OCI-LY7 (cell line): ENCODE measurements at regions not wholly inside any gene's neighbourhood (a gene's known extent, or its start where the extent isn't known, plus 50 kb on each side); places are given as distances from the start of the nearest gene placed in this dataset.

Experiments
- BruUV-seq: library from RNA; stranded (reverse); fragments of 400-500 nt; replicated peaks from 2 replicates; lab custom pipeline; 2021; lab: Mats Ljungman, UMichigan
- CTCF ChIA-PET: fragments of 300-600 bp; sonication (Branson Sonifier 250); formaldehyde crosslinking; loops from one replicate; lab custom pipeline; 2022; ENCODE audit warnings: antibody characterized with exemption; ENCODE audit not compliant: unreplicated experiment; lab: Charles Lee
- POLR2A ChIA-PET: fragments of 300-600 bp; sonication (Branson Sonifier 250); formaldehyde crosslinking; loops from one replicate; lab custom pipeline; 2022; ENCODE audit warnings: antibody characterized with exemption; lab: Charles Lee
- DNase-seq: peaks from one replicate; pipeline ENCODE4 v3.0.0-alpha.2; 2015; ENCODE audit warnings: low spot score
- H2AFZ ChIP-seq: fragments of 200-600 bp; sonication (generic), shearing (Covaris generic); 2 replicates; pipeline ENCODE4 v1.6.1; 2014; ENCODE audit warnings: mild to moderate bottlenecking, antibody characterized with exemption, low read length, moderate library complexity
- H3K27ac ChIP-seq: fragments of 200-600 bp; sonication (generic); 2 replicates; pipeline ENCODE4 v1.5.1; 2014; ENCODE audit warnings: mixed run types, low read depth, mild to moderate bottlenecking, moderate library complexity, low read length, inconsistent platforms; ENCODE audit not compliant: poor library complexity, severe bottlenecking
- H3K36me3 ChIP-seq: fragments of 200-600 bp; sonication (generic); 2 replicates; pipeline ENCODE4 v1.6.1; 2014; ENCODE audit warnings: mild to moderate bottlenecking, antibody characterized with exemption, low read length, moderate library complexity, mixed read lengths; ENCODE audit not compliant: insufficient read depth
- H3K4me1 ChIP-seq: fragments of 200-600 bp; sonication (generic); 2 replicates; pipeline ENCODE4 v1.5.1; 2014; ENCODE audit warnings: mild to moderate bottlenecking, low read length; ENCODE audit not compliant: insufficient read depth, poor library complexity, severe bottlenecking
- H3K4me2 ChIP-seq: fragments of 200-600 bp; sonication (generic); 2 replicates; pipeline ENCODE4 v1.6.1; 2014; ENCODE audit warnings: mild to moderate bottlenecking, low read length
- H3K4me3 ChIP-seq: fragments of 200-600 bp; sonication (generic); 2 replicates; pipeline ENCODE4 v1.5.1; 2014; ENCODE audit warnings: mild to moderate bottlenecking, low read depth, low read length; ENCODE audit not compliant: poor library complexity, severe bottlenecking
- H3K79me2 ChIP-seq: fragments of 200-600 bp; sonication (generic); 2 replicates; pipeline ENCODE4 v1.6.1; 2016; ENCODE audit warnings: low read depth, mild to moderate bottlenecking, low read length, moderate library complexity, mixed read lengths; ENCODE audit not compliant: insufficient read depth
- H3K9me2 ChIP-seq: fragments of 200-600 bp; sonication (generic); 2 replicates; pipeline ENCODE4 v1.6.1; 2016; ENCODE audit warnings: mild to moderate bottlenecking, low read length, mixed read lengths; ENCODE audit not compliant: insufficient read depth
- H3K9me3 ChIP-seq: fragments of 200-600 bp; sonication (generic); 2 replicates; pipeline ENCODE4 v1.6.1; 2014; ENCODE audit warnings: mild to moderate bottlenecking, mixed run types, low read length, mixed read lengths
- H4K20me1 ChIP-seq: fragments of 200-600 bp; sonication (generic); 2 replicates; pipeline ENCODE4 v1.6.1; 2014; ENCODE audit warnings: mild to moderate bottlenecking, antibody characterized with exemption, low read length, moderate library complexity, mixed read lengths; ENCODE audit not compliant: insufficient read depth
- CTCF ChIP-seq: fragments of 200-600 bp; sonication (generic); conservative IDR thresholded peaks from 2 replicates; pipeline ENCODE4 v1.5.1; 2014; ENCODE audit warnings: mild to moderate bottlenecking, antibody characterized with exemption, low read length, moderate library complexity, mixed read lengths
- EZH2phosphoT487 ChIP-seq: fragments of 200-600 bp; sonication (generic); IDR thresholded peaks from 2 replicates; pipeline ENCODE4 v1.6.1; 2018; ENCODE audit warnings: low read depth, borderline replicate concordance, mild to moderate bottlenecking, mixed run types, antibody characterized with exemption, low read length, moderate library complexity, mixed read lengths
- intact Hi-C: fragments of 100-400 bp; cut with micrococcal nuclease; formaldehyde crosslinking; loops from one replicate; pipeline ENCODE4 v1.10.0; 2022; ENCODE audit not compliant: unreplicated experiment

DNA sequence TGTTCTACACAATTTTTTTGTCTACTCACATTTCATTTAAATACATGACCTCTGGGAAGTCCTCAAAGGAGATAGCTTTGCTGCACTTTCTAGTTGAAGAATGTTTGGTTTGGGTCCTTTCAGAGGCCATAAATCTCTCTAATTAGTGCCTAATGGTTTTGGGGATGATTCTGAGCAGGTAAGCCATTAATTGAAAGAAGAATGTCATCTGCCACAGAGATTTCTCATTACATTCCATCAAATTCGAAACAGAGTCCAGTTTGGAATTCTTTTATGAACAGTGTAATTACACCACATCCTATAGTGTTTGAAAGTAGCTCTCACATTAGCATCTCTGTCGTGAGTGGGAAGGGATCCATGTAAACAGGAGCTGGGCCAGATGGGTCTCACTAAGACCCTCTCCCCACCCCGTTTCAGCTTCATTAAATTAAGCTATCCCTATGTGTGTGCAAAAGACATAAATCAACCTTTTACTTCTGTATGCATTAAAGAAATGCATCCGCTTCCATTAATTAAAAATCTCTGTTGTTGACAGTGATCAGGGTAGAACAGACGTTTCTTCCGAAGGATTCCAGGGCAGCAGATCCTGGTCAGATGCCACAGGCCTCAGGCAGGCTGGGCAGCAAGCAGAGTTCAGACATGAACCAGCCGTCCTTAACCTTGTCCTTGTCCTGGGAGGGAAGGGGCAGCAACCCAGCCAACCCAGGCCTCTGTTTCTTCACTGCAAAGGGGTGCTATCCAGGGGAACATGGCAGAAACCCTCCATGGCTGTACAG is 99.8 kb upstream of the MAP1B start:
- CTCF ChIA-PET = no interaction called here

DNA sequence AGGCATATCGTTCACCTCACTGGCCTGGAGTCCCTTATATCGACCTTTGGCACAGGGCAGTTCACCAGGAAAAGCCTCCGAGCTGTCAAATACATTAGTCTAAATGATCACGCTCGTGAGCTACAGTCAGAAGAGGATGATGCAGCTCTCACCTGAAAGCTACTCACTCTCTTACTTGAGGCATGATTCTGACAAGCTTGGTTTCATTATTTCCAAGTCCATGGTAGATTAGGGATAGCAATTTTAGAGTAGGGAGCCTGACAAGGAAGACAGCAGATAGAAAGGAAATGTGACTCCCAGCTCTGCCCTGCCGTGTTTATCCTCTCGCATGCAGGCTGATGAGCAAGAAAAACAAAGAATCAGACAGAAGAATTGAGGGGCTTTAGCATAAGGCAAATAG is 98.0 kb upstream of the MAP1B start:
- Histone ChIP-seq H3K4me2 (no peak overlapping the region), H3K4me1 (no peaks in the 10 kb centered on the region), H3K27ac (no peak overlapping the region), H3K4me3 (no peak overlapping the region), H2AFZ (no peak overlapping the region), H3K9me3 (no peaks in the 10 kb centered on the region), H4K20me1 (no peaks in the 10 kb centered on the region), H3K36me3 (no peaks in the 10 kb centered on the region), H3K79me2 (no peaks in the 10 kb centered on the region), H3K9me2 (no peaks in the 10 kb centered on the region)
- no peak for DNase-seq
- ChIA-PET CTCF (no interaction called here), POLR2A (no interaction called here)
- no TSS peak for BruUV-seq
- no peak for TF ChIP-seq EZH2phosphoT487
- no peak for TF ChIP-seq CTCF
- intact Hi-C loops = no loop called here

More for the DNA sequence above, 99.8 kb upstream of the MAP1B start:
- Histone ChIP-seq H3K9me2 (no peaks in the 10 kb centered on the region), H2AFZ (no peak overlapping the region), H3K27ac (no peak overlapping the region), H4K20me1 (no peaks in the 10 kb centered on the region), H3K9me3 (no peaks in the 10 kb centered on the region), H3K4me3 (no peak overlapping the region), H3K4me2 (no peak overlapping the region), H3K36me3 (no peaks in the 10 kb centered on the region), H3K79me2 (no peaks in the 10 kb centered on the region), H3K4me1 (no peaks in the 10 kb centered on the region)
- intact Hi-C loops = no loop called here
- POLR2A ChIA-PET = interaction anchor here (0.7 kb wide), 1 partner anchor 10 kb away, joined by 3 read pairs; no protein-coding TSS in a partner anchor
- TF ChIP-seq EZH2phosphoT487 = no peak
- no peak for TF ChIP-seq CTCF
- BruUV-seq = no TSS peak
- no peak for DNase-seq

DNA sequence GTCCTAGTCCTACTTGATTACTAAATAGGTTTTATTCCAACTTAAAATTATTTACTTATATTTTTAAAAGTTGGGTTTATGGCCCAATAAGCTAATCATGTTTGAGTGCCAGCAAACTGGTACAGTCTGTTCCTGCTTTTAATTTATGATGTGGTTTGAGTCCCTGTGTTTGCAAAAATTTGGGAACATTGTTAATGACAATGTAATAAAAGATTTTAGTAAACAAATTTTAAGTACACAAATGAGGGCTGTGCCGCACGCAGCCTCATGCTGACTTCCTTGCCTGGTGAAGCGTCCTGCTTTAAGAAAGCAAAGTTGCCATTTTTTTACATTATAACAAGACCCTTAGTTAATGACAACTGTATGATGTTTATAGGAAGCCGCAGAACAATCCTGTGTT is 96.8 kb upstream of the MAP1B start:
- H2AFZ ChIP-seq = no peak overlapping the region
- H3K9me2 ChIP-seq = no peaks in the 10 kb centered on the region
- TF ChIP-seq CTCF (no peak), EZH2phosphoT487 (no peak)
- no peaks in the 10 kb centered on the region for H3K4me1 ChIP-seq
- H3K4me2 ChIP-seq = no peak overlapping the region
- no peaks in the 10 kb centered on the region for H3K9me3 ChIP-seq
- no TSS peak for BruUV-seq
- H3K27ac ChIP-seq = no peak overlapping the region
- ChIA-PET CTCF (no interaction called here), POLR2A (no interaction called here)
- H3K4me3 ChIP-seq = no peak overlapping the region
- no peak for DNase-seq
- intact Hi-C loops = no loop called here
- no peaks in the 10 kb centered on the region for H3K36me3 ChIP-seq
- H3K79me2 ChIP-seq = no peaks in the 10 kb centered on the region
- no peaks in the 10 kb centered on the region for H4K20me1 ChIP-seq
